NCI-H1694 treated with DMSO at 0.1 percent for 48 hours (cell line): ENCODE measurements at regions not wholly inside any gene's neighbourhood (a gene's known extent, or its start where the extent isn't known, plus 50 kb on each side); places are given as distances from the start of the nearest gene placed in this dataset.

Experiments
- DNase-seq: peaks from one replicate; lab custom pipeline; 2025; lab: John Stamatoyannopoulos, UW

DNA sequence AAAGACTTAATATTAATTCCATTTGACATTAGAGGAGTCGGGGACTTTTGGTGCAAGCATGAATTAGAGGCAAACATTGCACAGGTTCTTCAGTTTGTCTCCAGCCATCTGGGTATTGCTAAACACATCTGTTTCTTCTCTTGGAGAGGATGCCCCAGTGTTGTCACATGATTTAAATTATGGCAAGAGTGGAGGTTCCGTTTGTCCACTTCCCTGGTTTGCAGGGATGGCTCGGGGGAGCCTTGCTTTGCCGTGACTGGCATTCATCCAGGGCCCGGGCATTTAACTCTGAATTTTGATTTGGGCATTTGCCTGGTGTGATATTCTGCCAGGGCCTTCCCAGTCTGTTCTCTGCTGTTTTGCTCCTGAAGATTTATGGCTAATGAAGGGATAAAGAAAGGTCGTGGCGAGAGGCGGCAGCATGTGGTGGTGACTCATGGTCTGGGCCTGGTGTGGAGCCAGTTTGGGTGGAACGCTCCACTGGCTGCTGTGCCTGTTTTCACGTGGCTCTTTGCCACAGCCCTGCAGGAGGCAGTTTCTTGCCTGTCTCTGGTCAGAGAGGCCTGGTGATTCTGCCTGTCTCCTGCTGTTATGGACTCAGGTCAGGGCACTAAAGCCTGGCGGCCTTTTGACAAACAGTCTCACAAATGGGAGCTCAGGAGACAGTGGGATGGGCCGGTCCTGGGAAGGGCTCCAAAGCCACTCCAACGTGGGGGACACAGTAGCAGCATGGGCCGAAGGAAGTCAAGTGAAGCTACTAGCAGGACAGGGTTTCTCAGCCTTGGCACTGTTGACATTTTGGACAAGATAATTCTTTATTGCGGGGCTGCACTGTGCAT, 99.4 kb upstream of the PGRMC2 start:
- peak; percentile 70 for DNase-seq

- peak; percentile 5 for DNase-seq
Observed at GRCh38 chr4:128385683-128386304, 98.2 kb upstream of the PGRMC2 start.

DNA sequence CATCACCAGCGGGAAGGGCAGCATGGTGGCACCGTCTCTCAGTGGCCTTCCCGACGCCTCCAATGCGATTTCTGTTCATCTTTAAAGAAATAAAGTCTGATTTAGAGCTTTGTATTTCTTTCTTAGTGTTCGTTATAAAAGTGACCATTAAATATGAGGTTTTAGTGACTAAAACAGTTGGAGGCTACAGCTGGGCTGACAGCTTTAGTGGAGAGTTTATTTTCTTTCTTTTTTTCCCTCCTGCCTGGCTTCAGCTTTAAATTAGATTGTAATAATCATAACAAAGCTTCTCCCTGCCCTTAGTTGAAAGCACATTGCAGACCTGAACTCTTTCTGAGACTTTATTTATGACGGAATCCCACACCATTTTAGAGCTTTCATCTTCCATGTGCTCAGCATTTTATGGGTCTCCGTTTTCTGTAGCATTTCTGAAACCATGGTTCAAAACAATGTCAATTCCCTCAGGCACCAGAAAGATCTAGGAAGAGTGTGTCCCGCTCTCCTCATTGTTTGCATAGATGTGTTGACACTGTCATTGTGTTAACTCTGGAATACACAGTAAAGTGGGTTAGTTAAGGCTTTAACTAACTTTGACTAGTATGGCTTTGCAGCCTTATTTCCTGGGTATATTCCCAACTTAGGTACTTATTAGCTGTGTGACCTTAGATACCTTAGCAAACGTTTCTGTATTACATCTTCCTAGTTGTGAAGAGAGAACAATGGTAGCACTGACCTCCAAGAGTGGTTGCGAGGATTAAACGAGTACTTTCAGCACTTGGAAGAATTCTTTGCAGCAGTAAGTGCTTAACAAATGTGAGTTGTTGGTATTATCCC, 97.4 kb upstream of the PGRMC2 start:
- no peak for DNase-seq

DNA sequence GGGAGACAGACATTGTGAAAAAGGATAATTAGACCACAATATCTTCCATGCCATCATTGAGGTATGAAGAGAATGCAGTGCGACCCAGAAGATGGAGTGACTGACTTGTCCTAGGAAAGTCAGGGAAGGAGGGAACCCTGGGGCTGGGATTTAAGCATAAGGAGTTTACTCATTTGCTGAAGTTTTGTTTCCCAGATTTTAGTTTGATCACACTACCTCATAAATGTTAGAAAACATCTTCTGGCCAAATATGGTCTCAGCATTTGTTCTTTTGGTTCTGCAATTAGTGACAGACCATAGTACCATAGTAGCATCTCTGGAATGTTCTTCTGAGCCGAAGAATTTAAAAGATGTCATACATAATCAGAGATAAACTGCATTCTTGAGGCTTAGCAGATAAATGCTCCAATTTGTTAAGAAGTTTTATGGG, 96.5 kb upstream of the PGRMC2 start:
- no peak for DNase-seq

DNA sequence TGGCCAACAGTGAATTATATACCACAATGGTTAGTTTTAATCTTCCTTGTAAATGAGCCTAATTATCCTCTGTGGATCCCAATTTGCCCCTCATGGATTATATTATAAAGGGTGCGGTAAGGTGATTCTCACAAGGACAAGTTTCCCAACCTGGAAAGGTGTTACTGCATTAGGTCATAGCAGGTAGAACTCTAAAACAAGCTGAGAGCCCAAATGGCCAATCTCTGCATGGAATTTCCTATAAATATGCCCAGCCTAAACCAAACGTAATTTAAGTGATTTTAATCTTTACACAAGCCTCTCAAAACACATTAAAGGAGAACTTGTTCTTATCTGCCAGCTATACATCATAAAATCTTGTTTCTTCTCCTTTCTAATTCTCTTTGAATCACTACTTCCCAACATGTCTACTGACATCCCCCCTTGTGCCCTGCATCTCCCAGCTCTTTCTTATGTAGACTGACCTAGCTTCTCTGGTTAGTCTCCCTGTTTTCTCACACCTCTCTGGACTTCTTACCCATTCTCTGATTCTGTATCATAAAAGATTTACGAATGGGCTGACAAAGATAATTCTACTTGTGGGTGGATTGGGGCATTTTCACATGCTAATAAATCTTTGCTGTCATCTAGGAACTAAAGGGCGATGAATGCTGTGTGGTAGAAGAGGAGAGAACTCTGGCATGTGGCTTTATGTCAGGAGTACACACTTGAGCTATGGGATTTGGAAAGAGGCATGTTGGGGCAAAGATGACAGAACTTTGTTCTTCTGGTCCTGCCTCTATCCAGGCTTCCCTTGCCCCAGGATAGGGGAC, 94.3 kb upstream of the PGRMC2 start:
- no peak for DNase-seq

DNA sequence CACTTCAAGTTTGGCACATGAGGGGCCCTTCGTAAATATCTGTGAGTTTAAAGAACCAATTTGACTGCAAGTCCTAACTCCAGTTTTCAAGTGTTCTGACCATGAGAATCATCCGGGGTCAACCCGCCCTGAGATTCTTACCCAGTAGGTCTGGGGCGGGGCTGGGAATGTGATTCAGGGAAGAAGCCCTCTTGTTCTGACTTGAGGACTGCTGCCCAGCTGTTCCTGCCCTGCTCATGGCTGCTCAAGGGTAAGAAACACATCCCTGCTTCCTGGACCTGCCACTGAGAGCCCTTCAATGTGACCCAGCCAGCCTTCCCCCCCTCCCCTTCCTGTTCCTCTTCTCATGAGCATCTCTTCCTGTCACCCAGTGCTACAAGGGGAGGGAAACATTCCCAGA, 92.7 kb upstream of the PGRMC2 start:
- no peak for DNase-seq

- no peak for DNase-seq
Observed at GRCh38 chr4:128379860-128380259, 92.2 kb upstream of the PGRMC2 start.

DNA sequence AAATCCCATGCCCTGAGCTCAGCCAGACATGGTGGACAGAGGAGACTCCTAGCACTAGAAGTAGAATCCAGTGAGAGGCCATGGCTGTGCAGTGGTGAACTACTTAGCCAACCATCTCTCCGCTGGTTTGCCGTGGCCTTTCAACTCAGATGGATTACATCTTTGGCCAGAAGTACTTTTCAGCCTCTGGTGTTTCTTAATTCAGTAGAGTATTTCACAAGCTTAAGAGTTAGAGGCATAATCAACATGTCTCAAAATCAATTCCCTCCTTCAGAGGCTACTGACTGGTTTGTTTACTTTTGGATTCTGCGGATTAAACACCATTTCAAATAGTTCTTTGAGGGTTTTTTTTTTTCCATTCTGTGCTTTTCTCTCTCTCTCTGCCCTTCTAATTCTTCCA, 91.1 kb upstream of the PGRMC2 start:
- DNase-seq: no peak

DNA sequence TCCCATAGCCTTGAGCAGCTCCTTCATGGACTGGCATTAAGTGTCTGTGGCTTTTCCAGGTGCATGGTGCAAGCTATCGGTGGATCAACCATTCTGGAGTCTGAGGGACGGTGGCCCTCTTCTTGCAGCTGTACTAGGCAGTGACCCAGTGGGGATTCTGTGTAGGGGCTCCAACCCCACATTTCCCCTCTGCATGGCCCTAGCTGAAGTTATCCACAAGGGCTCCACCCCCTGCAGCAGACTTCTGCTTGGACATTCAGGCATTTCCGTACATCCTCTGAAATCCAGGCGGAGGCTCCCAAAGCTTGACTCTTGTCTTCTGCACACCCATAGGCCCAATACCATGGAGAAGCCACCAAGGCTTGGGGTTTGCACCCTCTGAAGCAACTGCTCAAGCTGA, 89.3 kb upstream of the PGRMC2 start:
- DNase-seq: no peak

GRCh38 chr4:128376303-128376702, 88.7 kb upstream of the PGRMC2 start:
- no peak for DNase-seq

- no peak for DNase-seq
Observed at GRCh38 chr4:128373628-128374027, 86.0 kb upstream of the PGRMC2 start.

DNA sequence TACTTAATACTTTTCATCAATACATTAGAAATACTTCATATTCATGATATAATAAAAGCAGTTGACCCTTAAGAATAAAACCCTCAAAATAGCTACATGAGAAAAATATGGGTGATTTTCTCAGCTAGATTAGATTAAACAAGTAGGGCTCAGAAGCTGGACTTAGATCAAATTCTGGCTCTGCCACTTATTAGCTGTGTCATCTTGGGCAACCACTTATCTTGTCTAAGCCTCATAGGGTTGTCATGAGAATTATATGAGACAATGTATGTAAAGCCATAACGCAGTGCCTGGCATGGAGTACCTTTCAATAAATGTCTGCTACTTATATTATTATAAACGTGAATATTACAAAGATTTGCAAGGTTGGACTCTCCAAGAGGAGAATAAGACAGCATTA, 84.3 kb upstream of the PGRMC2 start:
- DNase-seq: no peak

DNA sequence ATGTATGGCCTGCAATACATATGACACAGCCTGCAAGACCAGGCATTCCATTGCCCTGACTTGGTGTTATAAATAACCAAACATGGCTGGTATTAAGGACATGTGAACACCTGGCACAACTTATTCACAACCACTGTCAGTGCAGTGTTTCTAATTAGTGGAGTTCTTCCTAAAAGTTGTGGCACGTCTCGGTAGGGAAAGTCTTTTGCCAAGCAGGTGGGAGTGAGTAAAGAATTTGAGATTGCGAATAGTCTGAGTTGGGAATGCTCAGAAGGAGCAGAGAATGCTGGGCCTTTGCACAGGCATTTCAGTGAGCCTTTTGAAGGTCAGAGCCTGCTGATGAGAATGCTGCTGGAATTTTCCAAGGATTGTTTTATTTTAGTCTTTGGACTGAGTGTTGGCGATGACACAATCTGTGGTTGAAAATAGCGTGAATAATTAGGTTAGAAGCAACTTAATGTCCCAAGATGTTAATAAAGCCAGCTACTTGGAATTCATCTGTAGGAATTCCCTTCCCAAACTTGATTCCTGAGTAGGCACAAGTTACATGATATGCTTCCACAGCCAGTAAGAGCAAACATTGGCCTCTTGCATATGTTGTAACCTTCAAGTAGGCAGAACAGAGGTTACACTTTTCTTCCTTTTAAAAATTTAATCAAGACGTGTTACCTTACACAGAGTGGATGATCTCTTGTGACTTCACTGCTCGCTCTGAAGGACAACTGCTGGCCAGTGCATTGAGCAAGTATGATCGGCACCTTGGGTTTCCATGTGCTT, 83.6 kb upstream of the PGRMC2 start:
- DNase-seq: no peak

DNA sequence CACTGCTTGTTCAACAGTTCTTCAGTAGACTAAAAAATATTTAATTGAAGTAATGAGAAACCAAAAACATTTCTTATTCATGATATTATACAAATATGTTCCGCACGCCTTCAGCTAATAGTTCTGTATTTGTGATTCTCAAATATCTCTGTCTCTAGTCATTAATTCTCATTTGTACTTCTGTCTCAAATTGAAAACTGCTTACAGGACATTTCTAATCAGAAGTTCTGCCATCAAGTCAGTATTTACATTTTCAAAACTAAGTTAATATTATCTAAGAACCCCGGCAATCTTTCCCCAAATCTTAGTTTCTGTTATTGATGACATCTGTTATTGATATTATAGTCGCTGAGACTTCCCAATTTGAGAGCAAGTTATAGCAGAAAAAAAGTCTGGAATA, 78.6 kb upstream of the PGRMC2 start:
- DNase-seq: no peak

DNA sequence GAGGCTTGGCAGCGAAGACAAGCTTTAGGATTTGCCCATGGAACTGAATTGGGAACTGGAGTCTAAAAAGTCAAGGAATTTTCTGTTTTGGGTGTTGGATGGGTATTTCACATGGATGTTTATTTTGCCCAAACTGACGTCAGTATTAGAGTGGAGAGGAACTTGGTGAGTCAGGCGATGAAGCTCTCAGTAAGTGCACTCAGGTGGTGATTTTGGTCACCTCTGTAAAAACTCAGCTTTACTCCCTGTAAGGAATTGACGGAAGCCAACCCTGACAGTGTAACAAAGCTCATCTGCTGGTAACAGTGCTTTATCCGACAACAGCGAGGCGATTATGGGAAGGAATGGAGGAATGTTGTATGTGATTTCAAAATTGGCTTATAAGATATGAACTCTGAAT, 77.0 kb upstream of the PGRMC2 start:
- no peak for DNase-seq

GRCh38 chr4:128363966-128364365, 76.4 kb upstream of the PGRMC2 start:
- no peak for DNase-seq

GRCh38 chr4:128362760-128363159, 75.1 kb upstream of the PGRMC2 start:
- DNase-seq: no peak

- DNase-seq: no peak
Observed at GRCh38 chr4:128359422-128359821, 71.8 kb upstream of the PGRMC2 start.

GRCh38 chr4:128358913-128359279, 71.3 kb upstream of the PGRMC2 start:
- no peak for DNase-seq

- no peak for DNase-seq
Observed at GRCh38 chr4:128358231-128358912, 70.8 kb upstream of the PGRMC2 start.

DNA sequence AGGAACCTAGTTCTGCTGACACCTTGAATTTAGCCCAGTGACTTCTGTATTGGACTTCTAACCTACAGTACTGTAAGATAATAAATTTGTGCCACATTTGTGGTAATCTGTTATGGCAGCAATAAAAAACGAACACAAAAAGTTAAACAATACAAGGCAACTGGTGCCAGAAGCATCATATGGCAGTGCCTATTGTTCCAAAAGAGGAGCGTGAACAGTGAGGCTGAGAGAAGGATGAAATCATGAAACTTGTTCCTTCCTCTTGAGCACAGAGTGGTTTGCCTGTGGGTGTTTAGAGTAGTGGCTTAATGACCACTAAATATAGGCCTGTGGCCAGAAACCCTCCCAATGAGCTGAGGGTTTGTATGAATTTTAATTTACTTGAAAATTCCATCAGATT, 69.7 kb upstream of the PGRMC2 start:
- DNase-seq: no peak
